NCI-H345 treated with DMSO at 0.1 percent for 48 hours (cell line): ENCODE measurements at regions not wholly inside any gene's neighbourhood (a gene's known extent, or its start where the extent isn't known, plus 50 kb on each side); places are given as distances from the start of the nearest gene placed in this dataset.
A peak's percentile ranks its signal among the peaks of the same experiment; 100 is the strongest.
"Not testable (repeated sequence)": the region's sequence is repeated elsewhere in the genome, so short reads cannot be mapped to it uniquely, and the experiment has no call there.

Source experiments
- DNase-seq: peaks from one replicate; lab custom pipeline; 2025; ENCODE audit not compliant: unreplicated experiment; lab: John Stamatoyannopoulos, UW

DNA sequence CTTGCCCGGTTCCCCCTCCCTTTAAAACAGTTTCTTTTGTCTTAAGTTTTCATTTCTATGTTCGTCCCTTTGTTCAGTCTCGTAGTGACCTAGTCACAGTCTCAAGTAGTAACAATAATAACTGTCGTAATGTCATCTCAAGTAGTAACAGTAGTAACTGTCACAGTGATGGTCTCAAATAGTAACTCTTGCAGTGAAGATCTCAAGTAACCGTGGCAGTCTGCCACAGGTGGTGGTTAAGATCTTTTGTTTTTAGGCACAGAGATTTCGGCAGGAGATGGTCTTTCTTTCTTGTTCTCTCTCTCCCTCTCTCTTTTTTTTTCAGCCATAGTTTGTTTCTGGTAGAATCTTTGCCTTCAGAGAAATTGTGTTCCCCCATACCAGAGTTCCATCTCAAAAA, 656.0 kb upstream of the SGO1 start:
- no peak for DNase-seq

DNA sequence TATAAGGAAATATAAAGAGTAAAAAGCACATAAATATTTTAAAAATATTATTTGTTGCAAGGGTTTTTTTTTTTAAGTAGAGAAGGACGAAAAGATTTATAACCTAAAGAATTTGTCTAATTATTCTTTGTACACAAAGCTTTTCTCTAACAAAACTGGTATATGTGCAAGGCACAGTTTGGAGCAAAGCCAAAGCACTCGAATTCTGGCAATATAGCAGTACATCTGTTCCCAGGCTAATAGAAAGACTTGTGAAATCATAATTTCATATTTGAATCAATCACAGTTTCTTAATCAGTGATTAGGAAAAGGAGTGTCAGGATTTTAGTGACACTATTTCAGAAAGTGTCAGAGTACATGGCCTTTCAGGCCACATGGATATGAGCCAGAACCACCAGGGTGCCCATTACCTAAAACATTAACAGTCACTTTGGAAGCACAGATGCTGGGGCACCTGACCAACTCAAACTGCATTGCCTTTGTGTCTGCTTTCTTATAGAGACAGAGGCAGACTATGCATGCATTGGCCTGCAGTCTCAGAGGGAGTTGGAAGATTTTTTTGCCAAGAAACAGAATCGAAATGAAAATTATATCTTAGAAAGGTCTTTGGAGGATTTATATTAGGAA, 651.8 kb upstream of the SGO1 start:
- peak; percentile 1 for DNase-seq

DNA sequence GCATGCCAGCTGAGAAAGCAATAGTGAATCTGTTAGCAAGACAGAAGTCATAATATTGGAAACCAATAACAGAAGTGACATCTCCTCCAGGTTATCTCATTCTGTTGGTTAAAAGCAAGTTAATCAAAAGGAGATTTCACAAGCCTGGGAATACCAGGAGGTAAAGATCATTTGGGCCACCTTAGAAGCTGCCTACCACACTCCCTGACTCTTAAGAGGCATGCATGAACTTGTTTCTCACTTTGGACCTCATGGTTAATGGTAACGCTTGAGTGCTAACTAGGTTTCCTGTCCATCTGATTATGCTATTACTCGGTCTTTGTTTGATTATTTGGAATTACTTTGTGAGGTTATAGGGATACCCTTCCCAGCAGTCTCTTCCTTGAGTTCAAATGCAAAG, 650.8 kb upstream of the SGO1 start:
- no peak for DNase-seq

DNA sequence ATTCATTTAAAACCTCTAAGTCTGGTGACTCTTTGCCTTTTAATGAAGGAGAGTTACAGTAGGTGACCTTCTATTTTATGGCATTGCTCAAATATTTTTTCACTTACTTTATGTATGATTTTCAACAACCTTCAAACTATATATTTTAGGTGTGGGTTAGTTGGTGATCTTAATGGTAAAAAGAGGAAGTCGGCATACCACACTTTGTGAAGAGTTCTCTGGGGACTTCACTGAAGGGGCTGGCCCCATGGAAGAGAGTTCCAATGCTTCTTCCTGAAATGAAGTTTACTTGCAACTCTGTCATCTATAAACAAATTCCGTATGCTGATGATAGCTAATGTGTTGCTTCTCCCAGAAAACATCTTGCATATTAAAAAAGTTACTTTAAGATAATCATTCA, 647.0 kb upstream of the SGO1 start:
- DNase-seq, result no peak

DNA sequence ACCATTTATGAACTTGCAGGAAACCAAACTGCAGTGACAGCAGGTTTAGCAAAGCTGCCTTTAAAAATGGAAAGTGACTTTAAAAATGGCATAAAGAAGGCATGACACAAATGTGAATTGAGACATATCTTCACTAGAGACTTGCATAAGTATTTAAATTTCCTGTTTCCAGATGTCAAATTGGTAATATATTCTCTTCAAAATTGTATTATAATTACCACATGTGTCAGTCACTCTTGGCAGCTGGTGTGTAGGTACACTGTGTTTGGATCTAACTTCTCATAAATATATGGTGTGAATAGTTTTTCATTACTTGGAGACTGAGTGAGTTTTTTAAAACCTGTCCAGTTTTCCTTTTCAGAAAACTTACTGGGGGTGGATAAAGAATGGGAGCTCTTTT, 636.2 kb upstream of the SGO1 start:
- DNase-seq, result no peak

DNA sequence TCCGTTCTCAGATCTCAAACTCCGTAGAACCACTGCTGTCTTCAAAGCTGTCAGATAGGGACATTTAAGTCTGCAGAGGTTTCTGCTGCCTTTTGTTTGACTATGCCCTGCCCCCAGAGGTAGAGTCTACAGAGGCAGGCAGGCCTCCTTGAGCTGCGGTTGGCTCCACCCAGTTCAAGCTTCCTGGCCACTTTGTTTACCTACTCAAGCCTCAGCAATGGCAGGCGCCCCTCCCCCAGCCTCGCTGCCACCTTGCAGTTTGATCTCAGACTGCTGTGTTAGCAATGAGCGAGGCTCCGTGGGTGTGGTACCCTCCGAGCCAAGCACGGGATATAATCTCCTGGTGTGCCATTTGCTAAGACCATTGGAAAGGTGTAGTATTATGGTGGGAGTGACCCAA, 634.9 kb upstream of the SGO1 start:
- DNase-seq, result not testable (repeated sequence)

DNA sequence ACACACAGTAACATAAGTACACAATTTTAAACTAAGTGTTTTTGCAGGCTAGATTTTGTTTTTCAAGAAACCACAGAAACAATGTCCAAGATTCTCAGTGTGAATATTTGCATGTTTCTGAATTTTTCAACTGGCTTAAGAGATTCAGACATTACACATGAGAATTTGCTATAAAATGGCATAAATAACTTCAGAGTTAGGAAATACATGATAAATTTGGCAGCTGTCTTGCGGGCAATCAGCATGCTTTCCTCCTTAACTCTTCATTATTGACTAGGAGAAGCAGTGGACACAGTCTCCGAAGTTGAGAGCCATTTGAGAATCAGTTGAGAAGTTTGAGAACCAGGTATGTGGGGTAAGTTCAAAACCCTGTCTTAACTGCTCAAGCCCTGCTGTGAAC, 625.6 kb upstream of the SGO1 start:
- no peak for DNase-seq

DNA sequence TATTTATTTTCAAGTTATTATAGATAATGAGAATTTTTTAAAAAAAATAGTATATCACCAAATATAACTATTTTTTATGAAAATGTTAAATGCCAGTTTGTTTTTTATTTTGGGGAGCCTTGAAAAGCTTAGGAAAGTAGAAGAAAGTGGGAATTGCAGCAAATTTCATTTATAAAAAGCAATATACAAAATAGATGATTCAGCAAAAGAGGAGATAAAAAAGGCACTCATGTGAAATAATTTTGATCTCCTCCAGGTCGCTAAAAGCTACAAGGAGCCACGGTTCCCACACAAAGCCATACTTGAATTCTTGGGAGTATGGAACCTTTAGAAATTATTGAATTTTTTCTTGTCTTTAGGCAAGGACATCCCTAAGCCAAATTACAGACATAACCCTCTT, 625.0 kb upstream of the SGO1 start:
- no peak for DNase-seq

DNA sequence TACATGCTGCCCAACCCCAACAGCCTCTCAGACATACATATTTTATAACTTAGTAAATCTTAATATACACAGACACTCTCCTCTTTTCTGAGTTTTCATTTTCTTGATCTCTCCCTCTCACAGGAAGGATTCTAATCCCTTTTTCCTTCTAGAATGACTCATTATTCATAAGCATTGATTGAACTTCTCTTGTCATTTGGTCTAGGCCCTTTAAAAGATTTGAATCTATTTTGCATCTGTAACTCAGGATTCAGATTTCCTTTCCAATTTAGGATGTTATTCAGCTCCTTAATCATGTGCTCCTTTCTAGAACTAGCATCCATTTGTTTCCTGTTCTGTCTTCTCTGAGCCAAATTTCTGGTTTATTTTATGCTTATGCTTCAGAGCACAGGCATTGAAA, 624.5 kb upstream of the SGO1 start:
- DNase-seq, result no peak

DNA sequence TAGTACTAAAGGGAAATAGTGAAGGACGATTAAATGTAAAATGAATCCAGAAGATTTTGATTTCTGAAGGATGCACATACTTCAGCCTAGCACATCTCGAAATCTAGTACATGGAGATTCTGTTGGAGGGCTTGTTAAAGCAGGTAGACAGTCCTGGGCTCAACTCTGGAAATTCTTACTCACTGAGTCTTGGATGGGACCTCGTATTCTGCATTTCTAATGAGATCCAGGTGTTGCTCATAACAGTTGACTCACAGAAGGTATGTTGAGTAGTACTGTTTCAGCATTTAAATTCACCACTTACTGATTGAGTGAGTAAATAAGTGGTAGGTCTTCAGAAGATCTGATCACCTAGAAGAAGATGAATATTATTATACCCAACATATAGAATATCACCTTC, 623.4 kb upstream of the SGO1 start:
- DNase-seq, result no peak

DNA sequence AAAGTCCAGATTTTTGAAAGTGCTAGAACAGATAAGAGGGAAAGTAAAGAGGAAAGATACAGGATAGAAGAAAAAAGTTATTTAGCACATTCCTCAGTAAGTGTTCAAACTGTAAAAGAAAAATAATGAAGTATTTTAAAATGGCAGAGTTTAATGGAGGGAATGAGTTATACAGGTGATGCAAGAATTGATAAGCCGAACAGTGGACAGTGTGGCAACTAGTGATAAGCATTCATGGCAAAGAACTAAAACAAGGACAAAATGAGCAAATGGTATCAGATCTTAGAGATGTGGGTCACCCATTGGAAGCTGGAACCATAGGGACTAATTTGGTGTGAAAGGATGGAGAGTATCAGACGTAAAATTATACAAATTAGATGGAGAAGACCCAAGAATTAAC, 622.9 kb upstream of the SGO1 start:
- no peak for DNase-seq

DNA sequence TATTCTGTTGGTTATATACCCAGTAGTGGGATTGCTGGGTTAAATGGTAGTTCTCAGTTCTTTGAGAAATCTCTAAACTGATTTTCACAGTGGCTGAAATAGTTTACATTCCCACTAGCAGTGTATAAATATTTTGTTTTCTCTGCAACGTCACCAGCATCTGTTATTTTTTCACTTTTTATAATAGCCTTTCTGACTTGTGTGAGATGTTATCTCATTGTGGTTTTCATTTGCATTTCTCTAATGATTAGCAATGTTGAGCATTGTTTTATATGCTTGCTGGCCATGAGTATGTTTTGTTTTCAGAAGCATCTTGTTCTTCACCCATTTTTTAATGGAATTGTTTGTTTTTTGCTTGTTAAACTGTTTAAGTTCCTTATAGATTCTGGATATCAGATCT, 612.7 kb upstream of the SGO1 start:
- no peak for DNase-seq

DNA sequence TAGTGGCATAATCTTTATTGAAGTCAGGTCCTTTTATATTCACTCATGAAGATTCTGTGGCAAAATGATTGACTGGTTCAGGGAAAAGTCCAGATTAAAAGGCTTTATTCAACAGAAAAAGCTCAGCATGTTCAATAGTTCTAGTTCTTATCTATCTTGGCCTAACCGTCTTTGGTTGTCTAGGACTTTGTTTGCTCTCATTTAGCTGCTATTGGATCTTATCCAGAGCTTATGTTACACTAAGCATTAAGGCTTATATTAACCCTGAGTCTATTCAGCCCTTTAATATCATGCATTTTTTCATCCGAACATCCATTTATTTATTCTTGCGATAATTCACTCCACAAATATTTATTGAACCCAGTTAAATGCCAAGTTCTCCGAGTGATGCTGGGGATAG, 601.0 kb upstream of the SGO1 start:
- DNase-seq, result no peak

DNA sequence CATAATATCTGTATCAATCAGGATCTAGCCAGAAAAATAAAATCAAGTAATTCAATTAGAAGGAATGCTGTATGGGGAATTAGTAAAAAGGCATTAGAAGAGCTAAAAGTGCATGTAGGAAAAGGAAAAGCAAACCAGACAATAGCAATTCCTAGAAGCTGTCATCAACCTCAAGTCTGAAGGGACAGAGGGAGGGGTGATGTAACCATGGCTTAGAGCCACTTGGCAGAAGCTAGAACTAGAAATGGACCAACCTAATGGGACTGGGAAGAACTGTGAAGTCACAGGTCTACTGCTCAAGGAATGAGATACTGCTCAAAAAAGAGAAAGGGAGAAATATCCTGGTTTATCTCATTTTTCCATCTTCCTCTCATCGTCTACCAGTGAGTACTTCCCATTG, 590.7 kb upstream of the SGO1 start:
- no peak for DNase-seq

DNA sequence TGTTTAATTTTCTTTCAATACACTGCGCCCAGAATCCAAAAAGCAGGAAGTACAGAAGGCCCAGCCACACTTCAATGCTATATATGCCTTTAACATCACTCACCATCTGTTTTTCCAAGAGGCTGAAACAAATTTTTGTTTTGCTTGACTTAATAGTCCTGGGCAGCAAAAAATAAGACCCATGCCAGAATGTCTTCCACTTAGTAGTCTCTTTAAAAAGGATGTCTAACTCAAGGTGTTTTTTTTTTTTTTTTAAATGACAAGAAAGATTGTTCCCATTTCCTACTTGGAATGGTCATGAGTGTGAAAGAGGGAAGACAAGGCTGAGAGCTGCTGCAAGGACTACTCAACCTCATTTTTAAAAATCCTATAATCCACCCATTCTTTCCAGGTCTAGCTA, 590.3 kb upstream of the SGO1 start:
- DNase-seq, result no peak

DNA sequence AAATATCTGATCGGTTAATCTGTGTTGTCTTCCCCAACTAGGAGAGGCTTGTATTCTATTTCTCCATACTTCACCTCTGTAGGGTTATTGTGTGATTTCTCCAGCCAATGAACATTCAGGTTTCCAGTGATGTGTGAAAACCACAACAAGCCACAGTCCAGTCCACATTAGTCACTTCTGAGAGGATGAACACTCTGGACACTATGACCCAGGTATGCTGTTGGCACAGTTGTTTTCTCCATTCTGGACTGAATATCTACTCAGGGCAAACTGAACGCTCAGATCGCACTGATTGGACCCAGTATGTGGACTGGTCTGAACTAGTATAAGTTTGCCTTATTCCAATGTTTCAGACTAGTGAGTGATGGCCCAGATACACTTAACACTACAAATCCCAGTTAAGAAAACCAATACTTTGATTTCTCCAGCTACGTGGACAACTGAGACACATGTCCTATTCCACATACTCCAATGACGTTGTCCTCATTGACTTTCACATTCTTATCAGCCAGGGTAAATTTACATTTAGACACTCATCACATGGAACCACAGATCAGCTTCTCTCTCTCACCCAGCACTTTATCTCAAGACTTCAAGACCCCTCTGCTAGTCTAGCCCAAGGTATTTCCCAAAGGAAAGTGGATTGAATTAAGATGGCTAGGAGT, 587.4 kb upstream of the SGO1 start:
- no peak for DNase-seq

DNA sequence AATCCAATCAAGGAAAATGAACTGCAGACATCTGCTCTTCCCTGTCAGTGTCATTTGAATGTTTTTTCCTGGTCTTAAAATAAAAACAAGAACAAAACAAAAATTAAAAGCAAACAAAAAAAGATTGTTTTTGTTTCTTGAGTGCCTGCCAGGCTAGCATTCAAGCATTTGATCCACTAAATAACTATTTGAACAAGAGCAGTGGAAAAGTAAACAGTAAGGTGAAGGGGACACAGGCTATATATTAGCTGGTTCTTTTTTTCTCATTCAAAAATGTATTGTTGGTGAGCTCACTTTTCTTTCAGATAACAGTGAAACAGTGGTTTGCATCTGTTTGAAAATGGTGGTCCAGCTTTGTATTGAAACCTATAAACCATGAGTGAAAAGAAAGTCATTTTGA, 586.9 kb upstream of the SGO1 start:
- no peak for DNase-seq

DNA sequence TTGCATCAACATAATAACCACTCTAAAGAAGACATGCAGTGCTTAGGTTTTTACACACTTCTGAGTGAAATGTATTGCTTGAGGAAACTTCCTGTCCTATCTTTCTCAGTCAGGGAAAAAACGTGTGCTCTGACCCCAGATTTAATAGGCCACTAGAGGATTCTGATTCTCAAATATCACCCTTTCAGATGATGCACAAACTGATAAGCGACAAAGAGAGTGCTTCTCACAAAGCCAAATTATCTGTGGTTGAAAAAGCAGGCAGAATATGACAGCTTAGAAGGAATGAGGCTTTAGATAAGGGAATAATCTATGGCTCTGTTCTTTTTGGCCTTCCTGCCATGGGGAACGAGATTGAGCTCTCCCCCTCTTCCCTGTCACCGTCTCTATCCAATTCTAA, 583.4 kb upstream of the SGO1 start:
- DNase-seq, result no peak

DNA sequence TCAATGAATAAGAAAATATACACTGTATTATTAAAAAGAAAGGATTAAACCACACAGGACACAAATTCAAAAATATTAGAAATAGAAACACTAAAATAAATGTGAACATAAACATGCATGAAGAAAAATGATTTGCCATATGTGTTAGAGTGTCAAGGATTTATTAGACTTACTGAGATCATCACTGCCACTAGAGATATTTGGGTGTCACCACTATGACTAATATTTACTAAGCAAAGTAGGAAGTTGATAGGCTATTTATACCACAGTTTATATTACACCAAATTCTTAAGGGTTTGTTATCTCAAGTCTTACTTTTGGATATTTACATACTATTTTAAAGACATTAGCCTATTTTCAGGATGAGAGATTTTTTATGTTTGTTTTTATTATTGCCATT, 575.0 kb upstream of the SGO1 start:
- DNase-seq, result no peak

DNA sequence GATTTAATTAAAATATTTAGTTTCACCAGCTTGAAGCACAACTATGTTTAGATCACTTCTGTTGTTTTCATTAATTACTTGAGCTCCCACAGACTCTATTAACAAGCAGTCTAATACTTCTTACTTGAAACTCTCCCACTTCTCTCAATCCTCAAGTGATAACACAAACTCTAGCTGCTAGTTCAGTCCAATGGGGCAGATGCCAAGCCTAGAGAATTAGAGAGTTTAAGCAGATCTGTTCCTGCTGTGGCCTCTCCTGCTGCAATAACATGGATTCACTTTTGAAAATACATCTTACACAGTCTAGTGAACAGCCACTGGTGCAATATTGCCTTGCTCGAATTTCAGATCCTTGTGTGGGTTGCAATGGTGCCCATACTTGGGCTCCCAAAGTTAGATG, 566.4 kb upstream of the SGO1 start:
- no peak for DNase-seq

DNA sequence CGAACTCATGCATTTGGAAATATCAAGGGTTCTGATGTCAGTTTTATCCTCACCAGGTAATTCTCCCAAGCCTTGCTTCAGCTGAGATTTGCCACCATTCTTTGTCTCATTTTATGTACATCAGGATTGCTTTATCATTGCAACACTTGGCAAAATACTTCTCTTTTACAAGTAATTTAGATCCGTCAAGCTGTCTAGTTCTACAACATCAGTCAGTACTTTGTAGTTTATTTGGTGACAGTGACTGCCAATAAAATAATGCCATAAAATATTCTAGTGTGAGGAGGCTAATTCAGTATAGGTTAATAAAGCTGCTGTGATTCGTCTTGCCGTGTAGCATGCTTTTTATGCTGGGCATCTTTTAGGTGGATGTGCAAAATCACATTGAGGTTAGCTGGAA, 565.3 kb upstream of the SGO1 start:
- DNase-seq, result no peak

DNA sequence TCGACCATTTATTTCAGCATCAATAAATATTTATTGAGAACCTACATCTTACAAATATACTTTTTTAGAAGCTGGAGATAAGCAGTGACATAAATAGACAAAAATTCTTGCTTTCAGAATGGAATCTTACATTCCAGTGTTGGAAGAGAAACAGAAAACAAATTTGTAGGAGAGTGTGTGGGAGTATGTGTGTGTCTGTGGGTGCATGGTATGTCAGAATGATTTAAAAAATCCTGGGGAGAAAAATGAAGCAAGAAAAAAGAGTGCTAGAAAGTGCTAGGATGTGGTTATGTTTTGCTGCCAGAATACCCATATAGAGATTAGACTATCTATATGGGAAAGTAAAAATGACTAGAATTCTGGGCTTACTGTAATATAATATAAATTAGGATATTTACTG, 561.7 kb upstream of the SGO1 start:
- DNase-seq, result no peak

DNA sequence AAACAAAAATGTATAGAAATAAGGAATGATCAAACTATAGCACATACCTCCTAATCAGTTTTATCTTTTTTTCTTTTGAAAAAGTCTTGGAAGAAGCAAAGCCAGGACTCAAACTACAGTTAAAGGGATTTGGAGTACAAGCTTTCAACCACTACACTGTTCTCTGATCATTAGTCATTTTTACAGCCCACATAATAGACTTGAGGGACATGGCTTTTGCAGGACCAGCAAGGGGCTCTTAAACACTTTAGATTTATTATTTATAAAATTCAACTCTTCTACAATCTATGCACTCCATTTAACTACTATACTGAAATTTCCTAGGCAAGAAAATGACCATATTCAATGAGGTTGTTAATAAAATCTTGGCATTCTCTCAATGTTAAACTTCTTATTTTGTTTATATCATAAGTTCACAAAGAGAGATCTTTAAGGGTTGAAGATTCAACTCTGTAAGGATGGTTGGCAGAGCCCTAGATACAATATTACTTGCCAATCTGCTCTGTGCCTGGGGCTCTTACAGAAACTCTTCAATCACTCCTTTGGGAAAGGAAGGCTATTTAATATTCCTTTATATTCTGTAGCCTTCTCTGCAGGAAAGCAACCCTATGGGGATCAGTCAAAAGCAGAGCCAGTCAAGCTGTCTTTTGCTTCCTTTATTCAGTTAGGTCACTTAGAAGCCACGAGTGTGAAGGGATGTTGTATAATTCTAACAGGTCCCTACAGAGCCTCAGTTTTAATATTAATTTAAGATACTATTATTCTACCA, 557.7 kb upstream of the SGO1 start:
- no peak for DNase-seq
